WTC11 (cell line): ENCODE measurements at regions not wholly inside any gene's neighbourhood (a gene's known extent, or its start where the extent isn't known, plus 50 kb on each side); places are given as distances from the start of the nearest gene placed in this dataset.

Source experiments
- ATAC-seq: fragments of 200-7000 bp; cut with Tn5 transposase; 2 replicates; pipeline ENCODE4 v1.10.0; 2021; ENCODE audit warnings: mild to moderate bottlenecking, moderate library complexity
- CTCF ChIA-PET: fragments of 300-600 bp; sonication (Branson Sonifier 250); formaldehyde crosslinking; loops from one replicate; lab custom pipeline; 2021; ENCODE audit warnings: antibody characterized with exemption; lab: Charles Lee
- POLR2A ChIA-PET: fragments of 350-600 bp; sonication (Branson Sonifier 250); formaldehyde crosslinking; loops from one replicate; lab custom pipeline; 2021; ENCODE audit warnings: antibody characterized with exemption; lab: Charles Lee
- DNase-seq: peaks from one replicate; pipeline ENCODE4 v3.0.0; 2021; ENCODE audit warnings: low spot score
- H3K27ac Mint-ChIP-seq: 2 replicates; pipeline ENCODE4 v1.8.0; 2021; ENCODE audit warnings: mixed read lengths
- H3K27me3 Mint-ChIP-seq: 2 replicates; pipeline ENCODE4 v1.8.0; 2021; ENCODE audit warnings: low read depth, mild to moderate bottlenecking, moderate library complexity, mixed read lengths
- H3K36me3 Mint-ChIP-seq: 2 replicates; pipeline ENCODE4 v1.8.0; 2021; ENCODE audit warnings: mixed read lengths
- H3K4me1 Mint-ChIP-seq: 2 replicates; pipeline ENCODE4 v1.8.0; 2022; ENCODE audit warnings: mixed read lengths
- H3K4me3 Mint-ChIP-seq: 2 replicates; pipeline ENCODE4 v1.8.0; 2021; ENCODE audit warnings: mild to moderate bottlenecking, moderate library complexity, mixed read lengths
- H3K9me3 Mint-ChIP-seq: 2 replicates; pipeline ENCODE4 v1.8.0; 2021; ENCODE audit warnings: mixed read lengths
- ATF2 ChIP-seq: sonication (generic); formaldehyde crosslinking; IDR thresholded peaks from 2 replicates; pipeline ENCODE4 v1.8.1; 2022; ENCODE audit warnings: low read depth, missing genetic modification reagents, borderline replicate concordance
- E2F5 ChIP-seq: sonication (generic); formaldehyde crosslinking; IDR thresholded peaks from 2 replicates; pipeline ENCODE4 v1.8.1; 2022; ENCODE audit warnings: mild to moderate bottlenecking, moderate library complexity, missing genetic modification reagents
- EMX1 ChIP-seq: fragments of 250-450 bp; sonication (Bioruptor Pico); IDR thresholded peaks from 2 replicates; pipeline ENCODE4 v1.8.0; 2021; ENCODE audit warnings: mild to moderate bottlenecking
- ETV6 ChIP-seq: sonication (generic); formaldehyde crosslinking; IDR thresholded peaks from 2 replicates; pipeline ENCODE4 v1.8.1; 2022; ENCODE audit warnings: mild to moderate bottlenecking, missing genetic modification reagents
- HMGA2 ChIP-seq: fragments of 250-450 bp; sonication (Bioruptor Pico); IDR thresholded peaks from 2 replicates; pipeline ENCODE4 v1.4.0; 2021; ENCODE audit warnings: mild to moderate bottlenecking, moderate library complexity
- NFATC4 ChIP-seq: fragments of 250-450 bp; sonication (Bioruptor Pico); IDR thresholded peaks from 2 replicates; pipeline ENCODE4 v1.9.0; 2021; ENCODE audit warnings: mild to moderate bottlenecking
- PRDM15 ChIP-seq: sonication (generic); formaldehyde crosslinking; IDR thresholded peaks from 2 replicates; pipeline ENCODE4 v1.8.0; 2022; ENCODE audit warnings: missing genetic modification reagents
- PREB ChIP-seq: sonication (generic); formaldehyde crosslinking; IDR thresholded peaks from 2 replicates; pipeline ENCODE4 v1.8.1; 2022; ENCODE audit warnings: mild to moderate bottlenecking, missing genetic modification reagents, moderate library complexity, borderline replicate concordance
- RORB ChIP-seq: fragments of 250-450 bp; sonication (Bioruptor Pico); IDR thresholded peaks from 2 replicates; pipeline ENCODE4 v1.9.0; 2021; ENCODE audit warnings: mild to moderate bottlenecking
- STAT6 ChIP-seq: sonication (generic); formaldehyde crosslinking; conservative IDR thresholded peaks from 2 replicates; pipeline ENCODE4 v1.8.1; 2023; ENCODE audit warnings: mild to moderate bottlenecking, low read depth, missing genetic modification reagents, moderate library complexity
- ZBTB43 ChIP-seq: sonication (generic); formaldehyde crosslinking; IDR thresholded peaks from 2 replicates; pipeline ENCODE4 v1.8.1; 2023; ENCODE audit warnings: mild to moderate bottlenecking, missing genetic modification reagents
- ZNF121 ChIP-seq: sonication (generic); formaldehyde crosslinking; IDR thresholded peaks from 2 replicates; pipeline ENCODE4 v1.8.0; 2023; ENCODE audit warnings: missing genetic modification reagents
- TF ChIP-seq, protein P1 (sequence below): sonication (generic); formaldehyde crosslinking; IDR thresholded peaks from 2 replicates; pipeline ENCODE4 v1.8.0; 2022; ENCODE audit warnings: mild to moderate bottlenecking, missing genetic modification reagents
- TF ChIP-seq, protein P2 (sequence below): sonication (generic); formaldehyde crosslinking; IDR thresholded peaks from 2 replicates; pipeline ENCODE4 v1.8.1; 2023; ENCODE audit warnings: mild to moderate bottlenecking, missing genetic modification reagents
- TF ChIP-seq, protein P3 (sequence below): sonication (generic); formaldehyde crosslinking; IDR thresholded peaks from 2 replicates; pipeline ENCODE4 v1.8.1; 2023; ENCODE audit warnings: mild to moderate bottlenecking, missing genetic modification reagents, borderline replicate concordance
- TF ChIP-seq, protein P4 (sequence below): fragments of 250-450 bp; sonication (Bioruptor Pico); IDR thresholded peaks from 2 replicates; pipeline ENCODE4 v2.1.2; 2022; ENCODE audit warnings: mild to moderate bottlenecking, moderate library complexity

DNA sequence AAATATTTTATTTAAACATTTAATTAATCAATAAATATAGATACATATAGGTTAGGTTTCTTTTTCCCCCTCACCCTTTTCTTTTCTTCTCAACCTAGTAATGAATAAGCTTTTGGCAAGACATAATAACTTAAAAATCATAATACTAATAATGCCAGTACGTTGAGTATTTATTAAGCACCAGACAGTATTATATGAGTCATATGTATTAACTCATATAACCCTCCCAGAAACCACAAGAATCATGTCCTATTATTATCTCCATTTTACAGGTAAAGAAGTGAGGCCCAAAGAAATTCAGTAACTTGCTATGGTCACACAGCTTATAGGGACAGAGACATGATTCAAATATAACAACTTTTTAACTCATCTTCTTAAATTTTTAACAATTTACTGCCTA lies 834.5 kb upstream of the ADGRL2 start (continued):
- TF ChIP-seq STAT6 (CRISPR knock-in tag) (no peak), ZNF121 (CRISPR knock-in tag) (no peak), HMGA2 (no peak)
- TF ChIP-seq, protein P1, sequence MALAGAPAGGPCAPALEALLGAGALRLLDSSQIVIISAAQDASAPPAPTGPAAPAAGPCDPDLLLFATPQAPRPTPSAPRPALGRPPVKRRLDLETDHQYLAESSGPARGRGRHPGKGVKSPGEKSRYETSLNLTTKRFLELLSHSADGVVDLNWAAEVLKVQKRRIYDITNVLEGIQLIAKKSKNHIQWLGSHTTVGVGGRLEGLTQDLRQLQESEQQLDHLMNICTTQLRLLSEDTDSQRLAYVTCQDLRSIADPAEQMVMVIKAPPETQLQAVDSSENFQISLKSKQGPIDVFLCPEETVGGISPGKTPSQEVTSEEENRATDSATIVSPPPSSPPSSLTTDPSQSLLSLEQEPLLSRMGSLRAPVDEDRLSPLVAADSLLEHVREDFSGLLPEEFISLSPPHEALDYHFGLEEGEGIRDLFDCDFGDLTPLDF (CRISPR knock-in tag) = no peak
- TF ChIP-seq, protein P2, sequence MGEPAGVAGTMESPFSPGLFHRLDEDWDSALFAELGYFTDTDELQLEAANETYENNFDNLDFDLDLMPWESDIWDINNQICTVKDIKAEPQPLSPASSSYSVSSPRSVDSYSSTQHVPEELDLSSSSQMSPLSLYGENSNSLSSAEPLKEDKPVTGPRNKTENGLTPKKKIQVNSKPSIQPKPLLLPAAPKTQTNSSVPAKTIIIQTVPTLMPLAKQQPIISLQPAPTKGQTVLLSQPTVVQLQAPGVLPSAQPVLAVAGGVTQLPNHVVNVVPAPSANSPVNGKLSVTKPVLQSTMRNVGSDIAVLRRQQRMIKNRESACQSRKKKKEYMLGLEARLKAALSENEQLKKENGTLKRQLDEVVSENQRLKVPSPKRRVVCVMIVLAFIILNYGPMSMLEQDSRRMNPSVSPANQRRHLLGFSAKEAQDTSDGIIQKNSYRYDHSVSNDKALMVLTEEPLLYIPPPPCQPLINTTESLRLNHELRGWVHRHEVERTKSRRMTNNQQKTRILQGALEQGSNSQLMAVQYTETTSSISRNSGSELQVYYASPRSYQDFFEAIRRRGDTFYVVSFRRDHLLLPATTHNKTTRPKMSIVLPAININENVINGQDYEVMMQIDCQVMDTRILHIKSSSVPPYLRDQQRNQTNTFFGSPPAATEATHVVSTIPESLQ (CRISPR knock-in tag) = no peak
- TF ChIP-seq, all 79 proteins: peak for 0

- ChIA-PET CTCF (no interaction called here), POLR2A (no interaction called here)
- TF ChIP-seq ETV6 (CRISPR knock-in tag) (no peak), PRDM15 (no peak), RORB (CRISPR knock-in tag) (no peak), ZBTB43 (no peak), E2F5 (CRISPR knock-in tag) (no peak), PREB (CRISPR knock-in tag) (no peak), NFATC4 (CRISPR knock-in tag) (no peak), EMX1 (CRISPR knock-in tag) (no peak), ATF2 (CRISPR knock-in tag) (no peak)
- TF ChIP-seq, protein P3, sequence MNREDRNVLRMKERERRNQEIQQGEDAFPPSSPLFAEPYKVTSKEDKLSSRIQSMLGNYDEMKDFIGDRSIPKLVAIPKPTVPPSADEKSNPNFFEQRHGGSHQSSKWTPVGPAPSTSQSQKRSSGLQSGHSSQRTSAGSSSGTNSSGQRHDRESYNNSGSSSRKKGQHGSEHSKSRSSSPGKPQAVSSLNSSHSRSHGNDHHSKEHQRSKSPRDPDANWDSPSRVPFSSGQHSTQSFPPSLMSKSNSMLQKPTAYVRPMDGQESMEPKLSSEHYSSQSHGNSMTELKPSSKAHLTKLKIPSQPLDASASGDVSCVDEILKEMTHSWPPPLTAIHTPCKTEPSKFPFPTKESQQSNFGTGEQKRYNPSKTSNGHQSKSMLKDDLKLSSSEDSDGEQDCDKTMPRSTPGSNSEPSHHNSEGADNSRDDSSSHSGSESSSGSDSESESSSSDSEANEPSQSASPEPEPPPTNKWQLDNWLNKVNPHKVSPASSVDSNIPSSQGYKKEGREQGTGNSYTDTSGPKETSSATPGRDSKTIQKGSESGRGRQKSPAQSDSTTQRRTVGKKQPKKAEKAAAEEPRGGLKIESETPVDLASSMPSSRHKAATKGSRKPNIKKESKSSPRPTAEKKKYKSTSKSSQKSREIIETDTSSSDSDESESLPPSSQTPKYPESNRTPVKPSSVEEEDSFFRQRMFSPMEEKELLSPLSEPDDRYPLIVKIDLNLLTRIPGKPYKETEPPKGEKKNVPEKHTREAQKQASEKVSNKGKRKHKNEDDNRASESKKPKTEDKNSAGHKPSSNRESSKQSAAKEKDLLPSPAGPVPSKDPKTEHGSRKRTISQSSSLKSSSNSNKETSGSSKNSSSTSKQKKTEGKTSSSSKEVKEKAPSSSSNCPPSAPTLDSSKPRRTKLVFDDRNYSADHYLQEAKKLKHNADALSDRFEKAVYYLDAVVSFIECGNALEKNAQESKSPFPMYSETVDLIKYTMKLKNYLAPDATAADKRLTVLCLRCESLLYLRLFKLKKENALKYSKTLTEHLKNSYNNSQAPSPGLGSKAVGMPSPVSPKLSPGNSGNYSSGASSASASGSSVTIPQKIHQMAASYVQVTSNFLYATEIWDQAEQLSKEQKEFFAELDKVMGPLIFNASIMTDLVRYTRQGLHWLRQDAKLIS (CRISPR knock-in tag) = no peak
- TF ChIP-seq, protein P4, sequence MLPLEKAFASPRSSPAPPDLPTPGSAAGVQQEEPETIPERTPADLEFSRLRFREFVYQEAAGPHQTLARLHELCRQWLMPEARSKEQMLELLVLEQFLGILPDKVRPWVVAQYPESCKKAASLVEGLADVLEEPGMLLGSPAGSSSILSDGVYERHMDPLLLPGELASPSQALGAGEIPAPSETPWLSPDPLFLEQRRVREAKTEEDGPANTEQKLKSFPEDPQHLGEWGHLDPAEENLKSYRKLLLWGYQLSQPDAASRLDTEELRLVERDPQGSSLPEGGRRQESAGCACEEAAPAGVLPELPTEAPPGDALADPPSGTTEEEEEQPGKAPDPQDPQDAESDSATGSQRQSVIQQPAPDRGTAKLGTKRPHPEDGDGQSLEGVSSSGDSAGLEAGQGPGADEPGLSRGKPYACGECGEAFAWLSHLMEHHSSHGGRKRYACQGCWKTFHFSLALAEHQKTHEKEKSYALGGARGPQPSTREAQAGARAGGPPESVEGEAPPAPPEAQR = no peak
Measured at GRCh38 chr1:80962564-80962963, 838.2 kb upstream of the ADGRL2 start.

More at GRCh38 chr1:80962564-80962963, 838.2 kb upstream of the ADGRL2 start:
- ATAC-seq (no peak), DNase-seq (no peak)
- H3K27ac Mint-ChIP-seq = no peak overlapping the region
- H3K4me3 Mint-ChIP-seq = no peak overlapping the region
- H3K9me3 Mint-ChIP-seq = no peaks in the 10 kb centered on the region
- H3K36me3 Mint-ChIP-seq = no peaks in the 10 kb centered on the region
- no peaks in the 10 kb centered on the region for H3K27me3 Mint-ChIP-seq
- H3K4me1 Mint-ChIP-seq = peaks cover 13% of the 10 kb centered on the region
